ENCODE measurements at regions not wholly inside any gene's neighbourhood (a gene's known extent, or its start where the extent isn't known, plus 50 kb on each side); places are given as distances from the start of the nearest gene placed in this dataset.

- TF ChIP-seq ZNF274 (IDR thresholded peaks at IDR 0.05; ENCODE audit: low read depth, low read length), result no peak
- TF ChIP-seq YY1 (IDR thresholded peaks at IDR 0.05; ENCODE audit: insufficient read depth, insufficient read length), result no peak
- TF ChIP-seq SUZ12 (IDR thresholded peaks at IDR 0.05; ENCODE audit: extremely low read depth, insufficient read depth, insufficient read length), result no peak
Measured at GRCh38 chr5:89130851-89131250, 247.9 kb upstream of the MEF2C start.

Measured in NT2/D1 (cell line).